GM20431 (cell line): ENCODE measurements at regions not wholly inside any gene's neighbourhood (a gene's known extent, or its start where the extent isn't known, plus 50 kb on each side); places are given as distances from the start of the nearest gene placed in this dataset.

Source experiments
- in situ Hi-C: fragments of 300-500 bp; cut with MseI, MboI; formaldehyde crosslinking; loops from one replicate; pipeline ENCODE4 v1.15.0; 2020; ENCODE audit warnings: low sequenced_read_pairs; ENCODE audit not compliant: unreplicated experiment

DNA sequence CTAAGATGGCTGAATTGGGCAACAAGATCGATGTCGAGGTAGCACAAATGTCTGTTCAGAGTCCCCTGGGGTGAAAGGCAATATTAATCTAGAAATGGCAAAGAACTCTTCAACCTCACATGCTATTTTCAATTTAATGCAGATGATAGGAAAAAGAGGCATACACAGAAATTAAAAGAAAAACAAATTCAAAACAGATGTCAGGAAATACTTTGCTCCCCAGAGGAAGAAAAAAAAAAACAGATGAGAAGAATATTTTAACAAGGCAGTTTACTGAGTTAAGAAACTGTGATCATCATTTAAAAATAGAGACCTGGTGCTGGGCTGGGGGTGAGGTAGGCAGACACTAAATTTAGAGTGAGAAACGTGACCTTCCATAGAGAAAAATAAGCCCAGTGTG, 421.9 kb upstream of the ARGLU1 start:
- in situ Hi-C loops: no loop called here

GRCh38 chr13:106987427-106987785, 419.5 kb upstream of the ARGLU1 start:
- in situ Hi-C loops: no loop called here

DNA sequence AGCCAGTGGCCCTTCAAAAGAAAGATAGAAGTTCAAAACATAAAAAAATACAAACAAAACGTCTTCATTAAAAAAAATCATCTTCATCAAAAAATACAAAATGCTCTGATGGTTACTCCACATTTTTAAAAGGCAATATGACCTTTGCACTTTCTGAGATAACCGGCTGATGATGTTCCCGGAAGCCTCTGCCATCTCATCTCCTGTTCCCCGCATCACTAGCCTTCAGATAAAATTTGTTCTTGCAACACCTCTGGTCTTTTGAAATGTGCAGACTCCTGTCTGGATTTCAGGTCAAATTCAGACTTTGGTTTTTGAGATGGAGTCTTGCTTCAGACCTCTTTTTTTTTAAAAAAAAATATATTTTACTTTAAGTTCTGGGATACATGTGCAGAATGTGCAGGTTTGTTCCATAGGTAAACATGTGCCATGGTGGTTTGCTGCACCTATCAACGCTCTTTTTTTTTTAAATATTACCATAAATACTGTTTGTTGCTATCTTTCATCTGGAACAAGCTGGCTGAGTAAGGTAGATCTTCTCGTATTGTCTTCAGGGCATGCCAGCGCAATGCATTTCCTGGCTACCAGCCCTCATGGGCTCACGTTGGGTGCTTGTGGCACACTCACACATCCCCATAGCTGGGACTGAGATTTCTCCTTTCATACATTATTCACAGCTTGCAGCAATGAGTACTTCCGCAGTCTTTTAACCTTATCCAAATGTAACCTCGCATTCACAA, 418.9 kb upstream of the ARGLU1 start:
- in situ Hi-C loops: no loop called here

- in situ Hi-C loops: no loop called here
Observed at GRCh38 chr13:106986033-106986484, 418.1 kb upstream of the ARGLU1 start.

DNA sequence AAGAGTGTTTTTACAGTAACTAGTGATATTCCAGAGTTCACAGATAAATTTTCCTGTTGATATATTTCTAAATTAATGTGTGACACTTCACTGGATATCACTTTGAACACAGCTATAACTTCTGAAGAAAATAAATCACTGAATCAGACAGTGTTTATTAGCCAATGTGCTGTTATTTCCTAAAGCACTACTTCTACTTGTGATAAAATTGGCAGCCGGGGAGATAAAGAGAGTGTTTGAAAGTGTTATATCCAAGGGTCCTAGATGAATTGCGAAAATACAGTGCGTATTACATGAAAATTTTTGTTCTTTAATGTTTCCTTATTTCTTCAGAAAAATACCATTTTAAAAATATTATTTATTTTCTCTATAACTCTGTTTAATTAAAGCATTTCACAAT, 417.5 kb upstream of the ARGLU1 start:
- in situ Hi-C loops: no loop called here

GRCh38 chr13:106981051-106981450, 413.1 kb upstream of the ARGLU1 start:
- in situ Hi-C loops: no loop called here

DNA sequence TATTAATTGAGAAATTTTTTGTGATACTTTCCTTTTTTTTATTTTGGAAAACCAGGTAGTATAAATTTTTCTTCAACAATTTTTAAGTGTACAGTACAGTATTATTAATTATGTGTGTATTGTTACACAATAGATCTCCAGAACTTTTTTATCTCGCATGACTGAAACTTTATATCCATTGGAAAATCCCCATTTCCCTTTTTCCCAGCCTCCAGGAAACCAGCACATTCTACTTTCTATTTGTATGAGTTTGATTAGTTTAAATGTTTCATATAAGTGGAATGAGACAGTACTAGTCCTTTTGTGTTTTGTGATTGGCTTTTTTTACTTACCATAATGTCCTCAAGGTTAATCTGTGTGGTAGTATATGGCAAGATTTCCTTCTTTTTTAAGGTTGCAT, 399.5 kb upstream of the ARGLU1 start:
- in situ Hi-C loops: no loop called here

DNA sequence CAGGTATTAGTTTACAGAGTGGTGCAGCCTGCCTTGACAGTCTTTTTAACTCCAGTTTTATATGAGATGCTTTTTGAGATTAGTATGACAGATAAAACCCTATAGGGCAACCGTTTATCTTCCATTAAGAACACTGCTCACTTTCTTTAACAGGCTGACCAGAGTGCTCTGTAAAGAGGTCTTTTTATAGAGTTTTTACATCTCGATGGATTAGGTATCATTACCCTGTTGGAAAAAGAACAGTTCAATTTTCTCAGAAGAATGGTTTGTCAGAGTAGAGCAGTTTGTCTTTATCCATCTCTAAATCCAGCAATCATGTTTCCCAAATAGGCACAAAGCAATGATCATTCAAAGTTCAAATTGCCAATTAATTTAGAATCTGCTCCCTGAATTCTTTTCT, 395.2 kb upstream of the ARGLU1 start:
- in situ Hi-C loops: no loop called here

- in situ Hi-C loops: no loop called here
Observed at GRCh38 chr13:106961651-106962050, 393.7 kb upstream of the ARGLU1 start.

DNA sequence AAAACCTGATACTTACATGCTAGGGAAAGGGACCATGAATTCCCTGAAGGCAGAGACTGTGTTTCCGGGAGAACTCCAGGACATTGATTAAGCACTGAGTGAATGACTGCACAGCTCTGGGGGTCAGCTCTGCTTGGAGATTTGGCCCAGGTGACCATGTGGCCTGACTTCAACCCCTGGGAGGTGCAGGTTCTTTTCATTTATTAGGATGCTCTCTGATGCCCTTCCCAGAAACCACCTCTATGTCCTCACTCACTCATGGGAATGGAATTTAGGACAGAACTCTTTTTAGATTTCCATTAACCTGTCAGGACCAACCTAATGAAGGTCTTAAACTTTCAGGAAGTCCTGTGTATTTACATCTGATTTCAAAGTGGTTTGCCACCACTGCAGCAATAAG, 393.3 kb upstream of the ARGLU1 start:
- in situ Hi-C loops: no loop called here

DNA sequence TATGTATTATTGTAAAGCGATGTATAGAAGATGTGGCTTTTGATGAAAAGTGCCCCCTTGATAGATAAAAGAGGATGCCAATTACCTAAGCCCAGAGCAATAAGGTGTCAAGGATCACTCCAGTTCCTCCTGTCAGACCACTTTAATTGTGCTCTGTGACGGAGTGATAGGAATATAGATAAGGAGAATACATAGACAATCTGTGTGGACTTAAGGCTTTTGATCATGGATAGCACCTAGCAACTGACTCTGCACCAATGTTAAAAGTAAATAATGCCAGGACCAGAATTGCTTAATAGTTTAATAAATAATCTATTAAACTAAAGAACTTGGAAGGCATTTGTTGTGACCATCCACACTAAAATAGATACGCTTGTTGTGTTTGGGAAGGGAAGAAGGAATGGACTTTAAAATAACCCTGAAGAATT, 390.7 kb upstream of the ARGLU1 start:
- in situ Hi-C loops: no loop called here

- in situ Hi-C loops: no loop called here
Observed at GRCh38 chr13:106942563-106942962, 374.6 kb upstream of the ARGLU1 start.

DNA sequence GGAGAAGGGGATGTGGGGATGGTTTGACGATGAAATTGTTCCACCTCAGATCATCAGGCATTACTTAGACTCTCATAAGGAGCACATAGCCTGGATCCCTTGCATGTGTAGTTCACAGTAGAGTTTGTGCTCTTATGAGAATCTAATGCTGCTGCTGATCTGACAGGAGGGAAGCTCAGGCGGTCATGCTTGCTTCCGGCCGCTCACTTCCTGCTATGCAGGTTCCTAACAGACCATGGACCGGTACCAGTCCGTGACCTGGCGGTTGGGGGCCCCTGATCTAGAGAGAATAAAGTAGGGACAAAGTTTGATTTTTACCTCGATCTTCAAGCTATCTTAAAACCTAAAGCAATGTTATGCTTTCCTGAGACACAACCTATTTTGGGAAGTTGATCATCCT, 373.8 kb upstream of the ARGLU1 start:
- in situ Hi-C loops: no loop called here

DNA sequence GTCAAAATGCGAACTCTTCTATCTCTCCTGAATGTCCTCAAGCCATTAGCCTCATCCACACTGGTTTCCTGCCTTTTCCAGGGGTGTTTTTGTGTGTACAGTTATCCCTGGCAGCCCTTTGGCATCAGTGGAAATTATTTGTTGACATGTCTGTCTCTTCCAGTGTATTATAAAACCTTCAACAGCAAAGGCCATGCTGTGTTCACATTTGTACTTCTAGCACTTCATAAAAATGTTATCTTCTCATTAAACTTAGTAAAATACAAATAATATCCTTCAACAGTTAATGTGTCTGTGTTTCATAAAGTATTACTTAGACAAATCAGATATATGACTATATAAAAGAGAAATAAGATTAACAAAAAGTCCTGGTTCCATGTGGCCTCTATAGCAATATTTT, 359.5 kb upstream of the ARGLU1 start:
- in situ Hi-C loops: no loop called here

DNA sequence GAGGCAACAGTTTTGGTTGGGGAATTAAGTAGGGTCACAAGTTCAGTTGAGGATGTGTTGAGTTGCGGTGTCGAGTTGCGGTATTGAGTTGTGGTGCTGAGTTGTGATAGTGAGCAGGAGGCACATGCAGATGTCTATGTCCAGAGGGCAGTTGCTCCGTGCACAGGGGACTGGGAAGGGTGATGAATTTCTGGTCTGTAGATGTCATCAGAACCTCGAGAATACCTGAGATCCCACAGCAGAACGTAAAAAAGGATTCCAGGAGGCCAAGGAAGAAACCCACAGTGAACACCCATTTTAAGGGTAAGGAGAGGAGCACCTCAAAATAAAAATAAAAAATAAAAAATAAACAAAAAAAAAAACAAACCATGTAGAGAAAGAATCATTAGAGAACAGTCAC, 354.4 kb upstream of the ARGLU1 start:
- in situ Hi-C loops: no loop called here

- in situ Hi-C loops: no loop called here
Observed at GRCh38 chr13:106919638-106920037, 351.7 kb upstream of the ARGLU1 start.

DNA sequence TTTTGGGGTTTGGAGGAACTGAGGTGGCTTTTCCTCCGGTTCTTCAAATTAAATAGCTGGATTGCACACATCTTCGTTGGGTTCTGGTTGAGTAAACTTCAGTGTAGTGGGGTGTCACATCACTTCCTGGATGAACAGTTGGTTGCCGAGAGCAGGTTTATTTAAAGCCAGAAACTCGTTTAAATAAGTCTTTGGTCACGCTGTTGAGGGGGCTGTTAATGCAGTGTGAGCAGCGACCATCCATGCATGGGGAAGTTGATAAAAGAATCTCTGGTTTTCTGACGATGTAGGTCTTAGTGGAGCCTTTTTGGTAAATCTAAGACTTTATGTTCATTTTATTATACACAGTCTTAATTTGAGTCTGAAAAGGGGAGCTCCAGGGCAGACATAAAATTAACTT, 351.2 kb upstream of the ARGLU1 start:
- in situ Hi-C loops: no loop called here

DNA sequence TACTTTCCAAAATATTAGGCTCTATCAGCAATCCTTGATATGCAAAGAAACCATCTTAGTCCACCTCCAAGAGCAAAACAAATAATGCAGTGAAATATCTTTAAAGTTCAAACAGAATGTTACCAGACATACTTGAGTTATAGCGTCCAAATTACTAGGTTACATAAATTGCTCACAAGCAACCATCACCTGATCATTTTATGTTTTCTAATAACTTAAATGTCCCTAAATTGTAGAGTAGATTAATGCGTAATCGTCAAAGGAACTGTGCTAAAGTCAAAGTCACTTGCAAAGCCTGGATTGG, 350.6 kb upstream of the ARGLU1 start:
- in situ Hi-C loops: no loop called here

DNA sequence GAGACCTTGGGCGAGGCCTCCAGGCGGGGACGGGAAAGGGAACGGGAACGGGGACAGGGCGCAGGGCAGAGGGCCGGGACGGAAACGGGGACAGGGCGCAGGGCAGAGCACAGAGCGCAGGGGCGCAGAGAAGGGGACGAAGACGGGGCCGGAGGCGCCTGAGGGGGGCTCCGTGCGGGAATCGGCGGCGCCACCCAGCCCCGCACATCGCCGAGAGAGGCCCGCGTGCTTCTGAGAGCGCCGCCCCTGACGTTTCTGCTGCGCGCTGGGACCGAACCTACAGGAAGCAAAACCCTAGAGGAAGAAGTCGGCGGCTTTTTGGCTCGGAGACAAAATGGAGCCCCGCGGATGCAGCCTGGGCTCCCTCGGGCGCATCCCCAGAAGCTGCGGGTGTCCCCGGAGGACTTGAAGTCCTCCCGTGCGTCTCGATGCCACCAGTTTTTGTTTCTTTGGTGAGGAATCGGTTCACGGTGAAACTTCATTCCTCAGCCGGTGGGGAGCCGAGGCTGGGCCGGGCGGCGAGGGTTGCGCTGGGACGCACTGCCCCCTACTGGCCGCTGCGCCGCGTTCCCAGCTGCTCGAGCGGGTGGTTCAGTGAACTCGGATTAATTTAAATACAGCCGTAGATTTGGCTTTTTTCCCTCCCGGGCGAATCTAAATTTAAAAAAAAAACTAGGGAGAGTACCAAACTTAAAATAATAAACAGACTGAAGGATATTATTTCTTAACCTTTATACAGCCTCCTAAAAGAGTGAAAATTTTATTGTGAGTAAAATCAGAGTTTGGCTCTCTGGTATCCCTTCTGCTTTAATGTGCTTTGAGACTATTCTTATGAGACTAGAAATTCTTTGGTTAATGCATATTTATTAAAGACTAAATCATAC, 350.0 kb upstream of the ARGLU1 start:
- in situ Hi-C loops: no loop called here

- in situ Hi-C loops: no loop called here
Observed at GRCh38 chr13:106917024-106917571, 349.2 kb upstream of the ARGLU1 start.

GRCh38 chr13:106916329-106916976, 348.5 kb upstream of the ARGLU1 start:
- in situ Hi-C loops: no loop called here
